GM21381 (cell line): ENCODE measurements at regions not wholly inside any gene's neighbourhood (a gene's known extent, or its start where the extent isn't known, plus 50 kb on each side); places are given as distances from the start of the nearest gene placed in this dataset.
"Not testable (repeated sequence)": the region's sequence is repeated elsewhere in the genome, so short reads cannot be mapped to it uniquely, and the experiment has no call there.

Source experiments
- ATAC-seq: cut with Tn5 transposase; IDR thresholded peaks from one replicate; pipeline ENCODE4 v1.9.1; 2021; ENCODE audit warnings: mild to moderate bottlenecking, moderate library complexity; ENCODE audit not compliant: unreplicated experiment

GRCh38 chr12:58009405-58010195, 68.2 kb downstream of the ATP23 start:
- no peak for ATAC-seq

- ATAC-seq, result no peak
These were observed 70.3 kb downstream of the ATP23 start for GRCh38 chr12:58011676-58012075.

- not testable (repeated sequence) for ATAC-seq
These were observed 81.1 kb downstream of the ATP23 start for GRCh38 chr12:58022379-58023020.

GRCh38 chr12:58025431-58025830, 84.1 kb downstream of the ATP23 start:
- ATAC-seq, result no peak

GRCh38 chr12:58026426-58026825, 85.1 kb downstream of the ATP23 start:
- no peak for ATAC-seq

- no peak for ATAC-seq
These were observed 85.8 kb downstream of the ATP23 start for GRCh38 chr12:58026897-58027891.

GRCh38 chr12:58028294-58028693, 86.9 kb downstream of the ATP23 start:
- no peak for ATAC-seq

GRCh38 chr12:58029260-58029659, 87.9 kb downstream of the ATP23 start:
- ATAC-seq, result no peak

- no peak for ATAC-seq
These were observed 89.4 kb downstream of the ATP23 start for GRCh38 chr12:58030566-58031279.

GRCh38 chr12:58032156-58032555, 90.8 kb downstream of the ATP23 start:
- ATAC-seq, result no peak

- ATAC-seq, result no peak
These were observed 92.5 kb downstream of the ATP23 start for GRCh38 chr12:58033831-58034230.

GRCh38 chr12:58034311-58034710, 92.9 kb downstream of the ATP23 start:
- no peak for ATAC-seq

- ATAC-seq, result no peak
These were observed 93.3 kb downstream of the ATP23 start for GRCh38 chr12:58034712-58035111.

- ATAC-seq, result no peak
These were observed 100.1 kb downstream of the ATP23 start for GRCh38 chr12:58041441-58041840.

GRCh38 chr12:58044966-58045365, 103.6 kb downstream of the ATP23 start:
- no peak for ATAC-seq

GRCh38 chr12:58046271-58046670, 104.9 kb downstream of the ATP23 start:
- ATAC-seq, result no peak

- ATAC-seq, result no peak
These were observed 110.0 kb downstream of the ATP23 start for GRCh38 chr12:58051378-58051777.

- no peak for ATAC-seq
These were observed 123.3 kb downstream of the ATP23 start for GRCh38 chr12:58064666-58065065.

- ATAC-seq, result no peak
These were observed 124.9 kb downstream of the ATP23 start for GRCh38 chr12:58066296-58066695.

GRCh38 chr12:58067610-58068387, 126.4 kb downstream of the ATP23 start:
- ATAC-seq, result no peak
